Liver (tissue), 3 donors: ENCODE measurements at regions not wholly inside any gene's neighbourhood (a gene's known extent, or its start where the extent isn't known, plus 50 kb on each side); places are given as distances from the start of the nearest gene placed in this dataset.

Source experiments
- CTCF ChIP-seq: fragments of 150-350 bp; IDR thresholded peaks from 2 replicates; pipeline ENCODE4 v1.5.1; 2017; ENCODE audit warnings: improper control_type of control experiment, low read depth, low read length; ENCODE audit not compliant: missing input control
- EGR1 ChIP-seq, 2 donors: IDR thresholded peaks; 2 replicates each; pipeline ENCODE4 v1.6.1; 2016 to 2018; ENCODE audit warnings: antibody characterized with exemption in 2 of 2, low read depth in 2 of 2
- GABPA ChIP-seq, 2 donors: IDR thresholded peaks in 1 of 2; conservative IDR thresholded peaks in 1 of 2; 2 replicates each; pipeline ENCODE4 v1.6.1; 2016; ENCODE audit warnings: antibody characterized with exemption in 2 of 2, mild to moderate bottlenecking in 1 of 2, moderate library complexity in 1 of 2
- JUND ChIP-seq, 2 donors: IDR thresholded peaks; 2 replicates each; pipeline ENCODE4 v1.6.1; 2016; ENCODE audit warnings: antibody characterized with exemption in 2 of 2
- RAD21 ChIP-seq, 2 donors: IDR thresholded peaks; 2 replicates each; pipeline ENCODE4 v1.6.1; 2016; ENCODE audit warnings: antibody characterized with exemption in 2 of 2, mild to moderate bottlenecking in 2 of 2
- REST ChIP-seq: IDR thresholded peaks from 2 replicates; pipeline ENCODE4 v1.6.1; 2016; ENCODE audit warnings: antibody characterized with exemption, mild to moderate bottlenecking
- TAF1 ChIP-seq: conservative IDR thresholded peaks from 2 replicates; pipeline ENCODE4 v1.6.1; 2016; ENCODE audit warnings: antibody characterized with exemption, mild to moderate bottlenecking
- donor health status: healthy.
- donor health status: healthy.

GRCh38 chr6:51386347-51386836 lies 567.7 kb downstream of the TFAP2B start:
- TF ChIP-seq JUND (IDR thresholded peaks at IDR 0.05) = no peak
- no peak for TF ChIP-seq REST
- TF ChIP-seq CTCF = no peak
- TF ChIP-seq GABPA (IDR thresholded peaks at IDR 0.05 in 1 of 2, conservative IDR thresholded peaks at IDR 0.05 in 1 of 2) = no peak
- no peak for TF ChIP-seq TAF1
- no peak for TF ChIP-seq RAD21 (IDR thresholded peaks at IDR 0.05)
- no peak for TF ChIP-seq EGR1 (IDR thresholded peaks at IDR 0.05; ENCODE audit: low read depth in 2 of 2)
